Dedifferentiated amniotic fluid mesenchymal stem cell (primary cell): ENCODE measurements at regions not wholly inside any gene's neighbourhood (a gene's known extent, or its start where the extent isn't known, plus 50 kb on each side); places are given as distances from the start of the nearest gene placed in this dataset.
"Not testable (repeated sequence)": the region's sequence is repeated elsewhere in the genome, so short reads cannot be mapped to it uniquely, and the experiment has no call there.

Source experiments
- DNase-seq: peaks from one replicate; pipeline ENCODE4 v3.0.0-alpha.2; 2016; ENCODE audit errors: extremely low spot score

- no peak for DNase-seq
Observed at GRCh38 chr2:107107351-107107750, 221.4 kb upstream of the ST6GAL2 start.

GRCh38 chr2:107108556-107108955, 222.6 kb upstream of the ST6GAL2 start:
- DNase-seq, result peak; percentile 73

- DNase-seq, result no peak
Observed at GRCh38 chr2:107111623-107112022, 225.7 kb upstream of the ST6GAL2 start.

- no peak for DNase-seq
Observed at GRCh38 chr2:107112561-107112960, 226.6 kb upstream of the ST6GAL2 start.

- DNase-seq, result no peak
Observed at GRCh38 chr2:107128381-107128780, 242.4 kb upstream of the ST6GAL2 start.

- DNase-seq, result no peak
Observed at GRCh38 chr2:107132070-107132469, 246.1 kb upstream of the ST6GAL2 start.

- no peak for DNase-seq
Observed at GRCh38 chr2:107132746-107133145, 246.8 kb upstream of the ST6GAL2 start.

- DNase-seq, result no peak
Observed at GRCh38 chr2:107133412-107133811, 247.4 kb upstream of the ST6GAL2 start.

- DNase-seq, result no peak
Observed at GRCh38 chr2:107136733-107137132, 250.8 kb upstream of the ST6GAL2 start.

GRCh38 chr2:107137706-107138105, 251.7 kb upstream of the ST6GAL2 start:
- no peak for DNase-seq

GRCh38 chr2:107146181-107146580, 260.2 kb upstream of the ST6GAL2 start:
- no peak for DNase-seq

GRCh38 chr2:107146645-107147044, 260.7 kb upstream of the ST6GAL2 start:
- DNase-seq, result not testable (repeated sequence)

- DNase-seq, result no peak
Observed at GRCh38 chr2:107148055-107148454, 262.1 kb upstream of the ST6GAL2 start.

- no peak for DNase-seq
Observed at GRCh38 chr2:107148496-107148895, 262.5 kb upstream of the ST6GAL2 start.

GRCh38 chr2:107160640-107161239, 274.8 kb upstream of the ST6GAL2 start:
- DNase-seq, result no peak

GRCh38 chr2:107168141-107168540, 282.2 kb upstream of the ST6GAL2 start:
- no peak for DNase-seq

GRCh38 chr2:107174171-107174570, 288.2 kb upstream of the ST6GAL2 start:
- no peak for DNase-seq

GRCh38 chr2:107182981-107183380, 297.0 kb upstream of the ST6GAL2 start:
- no peak for DNase-seq

- DNase-seq, result no peak
Observed at GRCh38 chr2:107187870-107188269, 301.9 kb upstream of the ST6GAL2 start.

- no peak for DNase-seq
Observed at GRCh38 chr2:107195631-107196030, 309.7 kb upstream of the ST6GAL2 start.

GRCh38 chr2:107197594-107198294, 311.8 kb upstream of the ST6GAL2 start:
- DNase-seq, result no peak

GRCh38 chr2:107202962-107203591, 317.1 kb upstream of the ST6GAL2 start:
- no peak for DNase-seq
